T-helper 2 cell treated with Interferon-gamma antibody and Interleukin-4, amounts not matched to agents 100 ng/mL and 5 ng/mL, for 36 hours (primary cell): ENCODE measurements at regions not wholly inside any gene's neighbourhood (a gene's known extent, or its start where the extent isn't known, plus 50 kb on each side); places are given as distances from the start of the nearest gene placed in this dataset.

Experiments
- intact Hi-C: fragments of 100-400 bp; cut with micrococcal nuclease; formaldehyde crosslinking; loops from one replicate; pipeline ENCODE4 v1.15.1; 2023

GRCh38 chr2:64196963-64197362, 52.7 kb upstream of the PELI1 start:
- intact Hi-C loops: no loop called here

- intact Hi-C loops: no loop called here
These were observed 56.9 kb upstream of the PELI1 start for GRCh38 chr2:64201151-64201550.

GRCh38 chr2:64202206-64202845, 58.1 kb upstream of the PELI1 start:
- intact Hi-C loops: no loop called here

- intact Hi-C loops: no loop called here
These were observed 59.1 kb upstream of the PELI1 start for GRCh38 chr2:64203131-64203857.

GRCh38 chr2:64203858-64204632, 59.8 kb upstream of the PELI1 start:
- intact Hi-C loops: no loop called here

- intact Hi-C loops: no loop called here
These were observed 60.5 kb upstream of the PELI1 start for GRCh38 chr2:64204703-64205102.

- intact Hi-C loops: no loop called here
These were observed 61.2 kb upstream of the PELI1 start for GRCh38 chr2:64205415-64205814.

GRCh38 chr2:64207573-64207972, 63.4 kb upstream of the PELI1 start:
- intact Hi-C loops: no loop called here

GRCh38 chr2:64210816-64211215, 66.6 kb upstream of the PELI1 start:
- intact Hi-C loops: no loop called here

GRCh38 chr2:64211276-64211921, 67.2 kb upstream of the PELI1 start:
- intact Hi-C loops: no loop called here

- intact Hi-C loops: loop anchor here (1.0 to 2.0 kb wide), 2 partner anchors 16 to 69 kb away; no protein-coding TSS in a partner anchor
These were observed 68.1 kb upstream of the PELI1 start for GRCh38 chr2:64212346-64212745.

- intact Hi-C loops: loop anchor here (1.0 to 2.0 kb wide), 3 partner anchors 16 to 178 kb away; no protein-coding TSS in a partner anchor
These were observed 68.6 kb upstream of the PELI1 start for GRCh38 chr2:64212801-64213321.

GRCh38 chr2:64213532-64214275, 69.5 kb upstream of the PELI1 start:
- intact Hi-C loops: loop anchor here (1.0 to 2.0 kb wide), 3 partner anchors 15 to 178 kb away; no protein-coding TSS in a partner anchor

- intact Hi-C loops: loop anchor here (1.0 kb wide), 1 partner anchor 112 kb away; no protein-coding TSS in a partner anchor
These were observed 70.3 kb upstream of the PELI1 start for GRCh38 chr2:64214281-64215115.

- intact Hi-C loops: no loop called here
These were observed 73.1 kb upstream of the PELI1 start for GRCh38 chr2:64217198-64217869.

GRCh38 chr2:64218137-64218802, 74.0 kb upstream of the PELI1 start:
- intact Hi-C loops: no loop called here

- intact Hi-C loops: no loop called here
These were observed 74.9 kb upstream of the PELI1 start for GRCh38 chr2:64219149-64219548.

GRCh38 chr2:64220265-64220664, 76.0 kb upstream of the PELI1 start:
- intact Hi-C loops: no loop called here
